ENCODE measurements at regions not wholly inside any gene's neighbourhood (a gene's known extent, or its start where the extent isn't known, plus 50 kb on each side); places are given as distances from the start of the nearest gene placed in this dataset.

- TF ChIP-seq GATA3 (IDR thresholded peaks at IDR 0.05; ENCODE audit: borderline replicate concordance) (no peak), ATOH8 (CRISPR knock-in tag; IDR thresholded peaks at IDR 0.05; ENCODE audit: low read depth) (no peak), HDAC2 (IDR thresholded peaks at IDR 0.05) (no peak), MAZ (IDR thresholded peaks at IDR 0.05; ENCODE audit: borderline replicate concordance, low read depth, low read length) (no peak), SMC3 (IDR thresholded peaks at IDR 0.05) (no peak), EHF (CRISPR knock-in tag; IDR thresholded peaks at IDR 0.05) (no peak), MYC (IDR thresholded peaks at IDR 0.05; ENCODE audit: borderline replicate concordance, low read length) (no peak)
- TF ChIP-seq, protein P1, sequence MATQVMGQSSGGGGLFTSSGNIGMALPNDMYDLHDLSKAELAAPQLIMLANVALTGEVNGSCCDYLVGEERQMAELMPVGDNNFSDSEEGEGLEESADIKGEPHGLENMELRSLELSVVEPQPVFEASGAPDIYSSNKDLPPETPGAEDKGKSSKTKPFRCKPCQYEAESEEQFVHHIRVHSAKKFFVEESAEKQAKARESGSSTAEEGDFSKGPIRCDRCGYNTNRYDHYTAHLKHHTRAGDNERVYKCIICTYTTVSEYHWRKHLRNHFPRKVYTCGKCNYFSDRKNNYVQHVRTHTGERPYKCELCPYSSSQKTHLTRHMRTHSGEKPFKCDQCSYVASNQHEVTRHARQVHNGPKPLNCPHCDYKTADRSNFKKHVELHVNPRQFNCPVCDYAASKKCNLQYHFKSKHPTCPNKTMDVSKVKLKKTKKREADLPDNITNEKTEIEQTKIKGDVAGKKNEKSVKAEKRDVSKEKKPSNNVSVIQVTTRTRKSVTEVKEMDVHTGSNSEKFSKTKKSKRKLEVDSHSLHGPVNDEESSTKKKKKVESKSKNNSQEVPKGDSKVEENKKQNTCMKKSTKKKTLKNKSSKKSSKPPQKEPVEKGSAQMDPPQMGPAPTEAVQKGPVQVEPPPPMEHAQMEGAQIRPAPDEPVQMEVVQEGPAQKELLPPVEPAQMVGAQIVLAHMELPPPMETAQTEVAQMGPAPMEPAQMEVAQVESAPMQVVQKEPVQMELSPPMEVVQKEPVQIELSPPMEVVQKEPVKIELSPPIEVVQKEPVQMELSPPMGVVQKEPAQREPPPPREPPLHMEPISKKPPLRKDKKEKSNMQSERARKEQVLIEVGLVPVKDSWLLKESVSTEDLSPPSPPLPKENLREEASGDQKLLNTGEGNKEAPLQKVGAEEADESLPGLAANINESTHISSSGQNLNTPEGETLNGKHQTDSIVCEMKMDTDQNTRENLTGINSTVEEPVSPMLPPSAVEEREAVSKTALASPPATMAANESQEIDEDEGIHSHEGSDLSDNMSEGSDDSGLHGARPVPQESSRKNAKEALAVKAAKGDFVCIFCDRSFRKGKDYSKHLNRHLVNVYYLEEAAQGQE (IDR thresholded peaks at IDR 0.05): no peak
- Histone ChIP-seq H3K4me3 (no peak overlapping the region), H3K4me1 (no peaks in the 10 kb centered on the region), H3K27ac (no peak overlapping the region), H3K9me3 (no peaks in the 10 kb centered on the region), H3K4me2 (no peak overlapping the region)
- DNase-seq (ENCODE audit: low read depth in 1 of 2, low spot score in 1 of 2) (no peak), FAIRE-seq (no peak), ATAC-seq (no peak)
- WGBS (ENCODE audit: missing lambda C conversion rate): 75% methylated on average over 5 of the region's 6 CpGs
- ChIA-PET POLR2A (no interaction called here), CTCF (no interaction called here)
Measured at GRCh38 chr4:56182356-56182755, 204.9 kb downstream of the AASDH start.

GRCh38 chr4:56181140-56181953 lies 205.9 kb downstream of the AASDH start:
- ChIA-PET CTCF (no interaction called here), POLR2A (no interaction called here)
- H3K4me3 ChIP-seq: no peak overlapping the region
- H3K9me3 ChIP-seq: no peaks in the 10 kb centered on the region
- H3K27ac ChIP-seq: no peak overlapping the region
- no peak for ATAC-seq
- no peak for FAIRE-seq
- no peak for DNase-seq (ENCODE audit: low read depth in 1 of 2, low spot score in 1 of 2)
- no peaks in the 10 kb centered on the region for H3K4me1 ChIP-seq
- no peak overlapping the region for H3K4me2 ChIP-seq
- 85% methylated on average over 5 of the region's 5 CpGs for WGBS (ENCODE audit: missing lambda C conversion rate)
- TF ChIP-seq CBX2 (IDR thresholded peaks at IDR 0.05; ENCODE audit: borderline replicate concordance, low read depth): no peak
- TF ChIP-seq EP300 (IDR thresholded peaks at IDR 0.05): no peak
- no peak for TF ChIP-seq HES2 (IDR thresholded peaks at IDR 0.05)
- TF ChIP-seq KDM5A (IDR thresholded peaks at IDR 0.05): no peak
- no peak for TF ChIP-seq MYC (IDR thresholded peaks at IDR 0.05; ENCODE audit: borderline replicate concordance, low read length)
- TF ChIP-seq USF2 (IDR thresholded peaks at IDR 0.05): no peak
- TF ChIP-seq GATA3 (IDR thresholded peaks at IDR 0.05; ENCODE audit: borderline replicate concordance): no peak
- no peak for TF ChIP-seq ZNF302 (CRISPR knock-in tag; IDR thresholded peaks at IDR 0.05)
- TF ChIP-seq, protein P1 (IDR thresholded peaks at IDR 0.05): no peak
- TF ChIP-seq, protein P2, sequence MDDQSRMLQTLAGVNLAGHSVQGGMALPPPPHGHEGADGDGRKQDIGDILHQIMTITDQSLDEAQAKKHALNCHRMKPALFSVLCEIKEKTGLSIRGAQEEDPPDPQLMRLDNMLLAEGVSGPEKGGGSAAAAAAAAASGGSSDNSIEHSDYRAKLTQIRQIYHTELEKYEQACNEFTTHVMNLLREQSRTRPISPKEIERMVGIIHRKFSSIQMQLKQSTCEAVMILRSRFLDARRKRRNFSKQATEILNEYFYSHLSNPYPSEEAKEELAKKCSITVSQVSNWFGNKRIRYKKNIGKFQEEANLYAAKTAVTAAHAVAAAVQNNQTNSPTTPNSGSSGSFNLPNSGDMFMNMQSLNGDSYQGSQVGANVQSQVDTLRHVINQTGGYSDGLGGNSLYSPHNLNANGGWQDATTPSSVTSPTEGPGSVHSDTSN (IDR thresholded peaks at IDR 0.05): no peak
- TF ChIP-seq FOSL2 (IDR thresholded peaks at IDR 0.05): no peak
- no peak for TF ChIP-seq FOSL2 (CRISPR knock-in tag; IDR thresholded peaks at IDR 0.05)
- TF ChIP-seq, protein P3, sequence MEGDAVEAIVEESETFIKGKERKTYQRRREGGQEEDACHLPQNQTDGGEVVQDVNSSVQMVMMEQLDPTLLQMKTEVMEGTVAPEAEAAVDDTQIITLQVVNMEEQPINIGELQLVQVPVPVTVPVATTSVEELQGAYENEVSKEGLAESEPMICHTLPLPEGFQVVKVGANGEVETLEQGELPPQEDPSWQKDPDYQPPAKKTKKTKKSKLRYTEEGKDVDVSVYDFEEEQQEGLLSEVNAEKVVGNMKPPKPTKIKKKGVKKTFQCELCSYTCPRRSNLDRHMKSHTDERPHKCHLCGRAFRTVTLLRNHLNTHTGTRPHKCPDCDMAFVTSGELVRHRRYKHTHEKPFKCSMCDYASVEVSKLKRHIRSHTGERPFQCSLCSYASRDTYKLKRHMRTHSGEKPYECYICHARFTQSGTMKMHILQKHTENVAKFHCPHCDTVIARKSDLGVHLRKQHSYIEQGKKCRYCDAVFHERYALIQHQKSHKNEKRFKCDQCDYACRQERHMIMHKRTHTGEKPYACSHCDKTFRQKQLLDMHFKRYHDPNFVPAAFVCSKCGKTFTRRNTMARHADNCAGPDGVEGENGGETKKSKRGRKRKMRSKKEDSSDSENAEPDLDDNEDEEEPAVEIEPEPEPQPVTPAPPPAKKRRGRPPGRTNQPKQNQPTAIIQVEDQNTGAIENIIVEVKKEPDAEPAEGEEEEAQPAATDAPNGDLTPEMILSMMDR (IDR thresholded peaks at IDR 0.05): no peak
- TF ChIP-seq POLR2AphosphoS2 (conservative IDR thresholded peaks at IDR 0.05; ENCODE audit: low read length): no peak
- TF ChIP-seq FOXS1 (CRISPR knock-in tag; IDR thresholded peaks at IDR 0.05): no peak
- no peak for TF ChIP-seq MAX (IDR thresholded peaks at IDR 0.05)
- TF ChIP-seq BCL3 (IDR thresholded peaks at IDR 0.05): no peak

All from A549 (cell line).